ENCODE measurements at regions not wholly inside any gene's neighbourhood (a gene's known extent, or its start where the extent isn't known, plus 50 kb on each side); places are given as distances from the start of the nearest gene placed in this dataset.

GRCh38 chr7:91357901-91358300 is 93.7 kb downstream of the FZD1 start:
- no peaks in the 10 kb centered on the region for H3K9me3 ChIP-seq (ENCODE audit: control insufficient read depth in 1 of 2, insufficient read depth in 1 of 2, low read depth in 1 of 2, low read length in 2 of 2)
- no peaks in the 10 kb centered on the region for H3K9me2 ChIP-seq (ENCODE audit: insufficient read depth)
- no peaks in the 10 kb centered on the region for H3K4me1 ChIP-seq (ENCODE audit: control insufficient read depth in 1 of 2, insufficient read depth in 2 of 2, low read length in 2 of 2)
- H3K36me3 ChIP-seq (ENCODE audit: control insufficient read depth in 1 of 2, insufficient read depth in 2 of 2, low read length in 2 of 2) = no peaks in the 10 kb centered on the region
- ATAC-seq = no peak
- POLR2A ChIA-PET = no interaction called here
- no TSS peak for BruUV-seq (replicated peaks)
- H2AFZ ChIP-seq (ENCODE audit: low read depth, low read length, poor library complexity, severe bottlenecking) = no peak overlapping the region
- TF ChIP-seq CBX3 (IDR thresholded peaks at IDR 0.05; ENCODE audit: low read depth) (no peak), YY1 (IDR thresholded peaks at IDR 0.05; ENCODE audit: extremely low read depth, insufficient replicate concordance, low read depth, low read length) (no peak), EGR1 (IDR thresholded peaks at IDR 0.05; ENCODE audit: low read depth) (no peak), ZNF274 (IDR thresholded peaks at IDR 0.05; ENCODE audit: low read depth, low read length) (no peak), FOSL1 (IDR thresholded peaks at IDR 0.05; ENCODE audit: low read depth) (no peak), RAD21 (IDR thresholded peaks at IDR 0.05; ENCODE audit: low read depth) (no peak), EZH2phosphoT487 (IDR thresholded peaks at IDR 0.05; ENCODE audit: borderline replicate concordance) (no peak), SRF (IDR thresholded peaks at IDR 0.05; ENCODE audit: low read depth) (no peak), ELF1 (IDR thresholded peaks at IDR 0.05; ENCODE audit: borderline replicate concordance, low read depth) (no peak), EZH2 (IDR thresholded peaks at IDR 0.05) (no peak), SIN3A (IDR thresholded peaks at IDR 0.05; ENCODE audit: low read depth) (no peak), CEBPB (IDR thresholded peaks at IDR 0.05; ENCODE audit: low read depth) (no peak), ZFX (IDR thresholded peaks at IDR 0.05) (no peak), SP1 (IDR thresholded peaks at IDR 0.05; ENCODE audit: low read depth) (no peak), POLR2A (IDR thresholded peaks at IDR 0.05; ENCODE audit: borderline replicate concordance, extremely low read depth, insufficient read depth, insufficient read length) (no peak), POLR2AphosphoS5 (IDR thresholded peaks at IDR 0.05; ENCODE audit: low read depth, low read length) (no peak)
- TF ChIP-seq, protein P1, sequence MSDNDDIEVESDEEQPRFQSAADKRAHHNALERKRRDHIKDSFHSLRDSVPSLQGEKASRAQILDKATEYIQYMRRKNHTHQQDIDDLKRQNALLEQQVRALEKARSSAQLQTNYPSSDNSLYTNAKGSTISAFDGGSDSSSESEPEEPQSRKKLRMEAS (IDR thresholded peaks at IDR 0.05) = no peak
- TF ChIP-seq, protein P2, sequence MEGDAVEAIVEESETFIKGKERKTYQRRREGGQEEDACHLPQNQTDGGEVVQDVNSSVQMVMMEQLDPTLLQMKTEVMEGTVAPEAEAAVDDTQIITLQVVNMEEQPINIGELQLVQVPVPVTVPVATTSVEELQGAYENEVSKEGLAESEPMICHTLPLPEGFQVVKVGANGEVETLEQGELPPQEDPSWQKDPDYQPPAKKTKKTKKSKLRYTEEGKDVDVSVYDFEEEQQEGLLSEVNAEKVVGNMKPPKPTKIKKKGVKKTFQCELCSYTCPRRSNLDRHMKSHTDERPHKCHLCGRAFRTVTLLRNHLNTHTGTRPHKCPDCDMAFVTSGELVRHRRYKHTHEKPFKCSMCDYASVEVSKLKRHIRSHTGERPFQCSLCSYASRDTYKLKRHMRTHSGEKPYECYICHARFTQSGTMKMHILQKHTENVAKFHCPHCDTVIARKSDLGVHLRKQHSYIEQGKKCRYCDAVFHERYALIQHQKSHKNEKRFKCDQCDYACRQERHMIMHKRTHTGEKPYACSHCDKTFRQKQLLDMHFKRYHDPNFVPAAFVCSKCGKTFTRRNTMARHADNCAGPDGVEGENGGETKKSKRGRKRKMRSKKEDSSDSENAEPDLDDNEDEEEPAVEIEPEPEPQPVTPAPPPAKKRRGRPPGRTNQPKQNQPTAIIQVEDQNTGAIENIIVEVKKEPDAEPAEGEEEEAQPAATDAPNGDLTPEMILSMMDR (IDR thresholded peaks at IDR 0.05 in 2 of 3, conservative IDR thresholded peaks at IDR 0.05 in 1 of 3; ENCODE audit: borderline replicate concordance in 1 of 3, insufficient read depth in 1 of 3, low read depth in 2 of 3, low read length in 2 of 3) = no peak
- TF ChIP-seq, protein P3, sequence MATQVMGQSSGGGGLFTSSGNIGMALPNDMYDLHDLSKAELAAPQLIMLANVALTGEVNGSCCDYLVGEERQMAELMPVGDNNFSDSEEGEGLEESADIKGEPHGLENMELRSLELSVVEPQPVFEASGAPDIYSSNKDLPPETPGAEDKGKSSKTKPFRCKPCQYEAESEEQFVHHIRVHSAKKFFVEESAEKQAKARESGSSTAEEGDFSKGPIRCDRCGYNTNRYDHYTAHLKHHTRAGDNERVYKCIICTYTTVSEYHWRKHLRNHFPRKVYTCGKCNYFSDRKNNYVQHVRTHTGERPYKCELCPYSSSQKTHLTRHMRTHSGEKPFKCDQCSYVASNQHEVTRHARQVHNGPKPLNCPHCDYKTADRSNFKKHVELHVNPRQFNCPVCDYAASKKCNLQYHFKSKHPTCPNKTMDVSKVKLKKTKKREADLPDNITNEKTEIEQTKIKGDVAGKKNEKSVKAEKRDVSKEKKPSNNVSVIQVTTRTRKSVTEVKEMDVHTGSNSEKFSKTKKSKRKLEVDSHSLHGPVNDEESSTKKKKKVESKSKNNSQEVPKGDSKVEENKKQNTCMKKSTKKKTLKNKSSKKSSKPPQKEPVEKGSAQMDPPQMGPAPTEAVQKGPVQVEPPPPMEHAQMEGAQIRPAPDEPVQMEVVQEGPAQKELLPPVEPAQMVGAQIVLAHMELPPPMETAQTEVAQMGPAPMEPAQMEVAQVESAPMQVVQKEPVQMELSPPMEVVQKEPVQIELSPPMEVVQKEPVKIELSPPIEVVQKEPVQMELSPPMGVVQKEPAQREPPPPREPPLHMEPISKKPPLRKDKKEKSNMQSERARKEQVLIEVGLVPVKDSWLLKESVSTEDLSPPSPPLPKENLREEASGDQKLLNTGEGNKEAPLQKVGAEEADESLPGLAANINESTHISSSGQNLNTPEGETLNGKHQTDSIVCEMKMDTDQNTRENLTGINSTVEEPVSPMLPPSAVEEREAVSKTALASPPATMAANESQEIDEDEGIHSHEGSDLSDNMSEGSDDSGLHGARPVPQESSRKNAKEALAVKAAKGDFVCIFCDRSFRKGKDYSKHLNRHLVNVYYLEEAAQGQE (IDR thresholded peaks at IDR 0.05; ENCODE audit: low read depth) = no peak
- TF ChIP-seq, protein P4, sequence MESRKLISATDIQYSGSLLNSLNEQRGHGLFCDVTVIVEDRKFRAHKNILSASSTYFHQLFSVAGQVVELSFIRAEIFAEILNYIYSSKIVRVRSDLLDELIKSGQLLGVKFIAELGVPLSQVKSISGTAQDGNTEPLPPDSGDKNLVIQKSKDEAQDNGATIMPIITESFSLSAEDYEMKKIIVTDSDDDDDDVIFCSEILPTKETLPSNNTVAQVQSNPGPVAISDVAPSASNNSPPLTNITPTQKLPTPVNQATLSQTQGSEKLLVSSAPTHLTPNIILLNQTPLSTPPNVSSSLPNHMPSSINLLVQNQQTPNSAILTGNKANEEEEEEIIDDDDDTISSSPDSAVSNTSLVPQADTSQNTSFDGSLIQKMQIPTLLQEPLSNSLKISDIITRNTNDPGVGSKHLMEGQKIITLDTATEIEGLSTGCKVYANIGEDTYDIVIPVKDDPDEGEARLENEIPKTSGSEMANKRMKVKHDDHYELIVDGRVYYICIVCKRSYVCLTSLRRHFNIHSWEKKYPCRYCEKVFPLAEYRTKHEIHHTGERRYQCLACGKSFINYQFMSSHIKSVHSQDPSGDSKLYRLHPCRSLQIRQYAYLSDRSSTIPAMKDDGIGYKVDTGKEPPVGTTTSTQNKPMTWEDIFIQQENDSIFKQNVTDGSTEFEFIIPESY (IDR thresholded peaks at IDR 0.05; ENCODE audit: extremely low read depth, insufficient replicate concordance, low read length) = no peak
- H3K79me2 ChIP-seq (ENCODE audit: insufficient read depth, low read length) = no peaks in the 10 kb centered on the region
- RAD21 ChIA-PET (ENCODE audit: low non-redundant PET in 1 of 2, low total read pairs in 2 of 2, uncharacterized antibody in 2 of 2, unreplicated experiment in 2 of 2) = no interaction called here
- CTCF ChIA-PET = no interaction called here
- DNase-seq (ENCODE audit: low read depth, low spot score) = no peak
- H3K9ac ChIP-seq (ENCODE audit: low read length) = no peak overlapping the region
- no peaks in the 10 kb centered on the region for H4K20me1 ChIP-seq (ENCODE audit: insufficient read depth)
- H3K27me3 ChIP-seq (ENCODE audit: insufficient read depth, low read length) = 0 out of 2 replicates have a peak, but pooled peaks cover 8% of the 10 kb centered on the region
- no peak overlapping the region for H3K27ac ChIP-seq (ENCODE audit: low read depth, low read length)
- no peak overlapping the region for H3K4me2 ChIP-seq (ENCODE audit: low read length)
- intact Hi-C loops (cut with micrococcal nuclease) = no loop called here
- H3K4me3 ChIP-seq (replicated peaks in 1 of 2; ENCODE audit: low read depth in 1 of 2, low read length in 2 of 2) = no peak overlapping the region
